Right kidney (tissue), 1 donor: ENCODE measurements at regions not wholly inside any gene's neighbourhood (a gene's known extent, or its start where the extent isn't known, plus 50 kb on each side); places are given as distances from the start of the nearest gene placed in this dataset.

Experiments
- DNase-seq: peaks from one replicate; pipeline ENCODE4 v3.0.0-alpha.2; 2016

- DNase-seq: peak; percentile 47
Observed at GRCh38 chr12:97275728-97276590, 186.6 kb upstream of the RMST start.

- no peak for DNase-seq
Observed at GRCh38 chr12:97276661-97277429, 185.8 kb upstream of the RMST start.

GRCh38 chr12:97283297-97283696 lies 179.3 kb upstream of the RMST start:
- DNase-seq: no peak

GRCh38 chr12:97288531-97288930 lies 174.1 kb upstream of the RMST start:
- DNase-seq: no peak

GRCh38 chr12:97292588-97292987 lies 170.0 kb upstream of the RMST start:
- DNase-seq: no peak

GRCh38 chr12:97293541-97293940 lies 169.1 kb upstream of the RMST start:
- no peak for DNase-seq

GRCh38 chr12:97299847-97300246 lies 162.8 kb upstream of the RMST start:
- no peak for DNase-seq

GRCh38 chr12:97300431-97300830 lies 162.2 kb upstream of the RMST start:
- no peak for DNase-seq

GRCh38 chr12:97300891-97301290 lies 161.7 kb upstream of the RMST start:
- DNase-seq: no peak

GRCh38 chr12:97301576-97301975 lies 161.0 kb upstream of the RMST start:
- no peak for DNase-seq

GRCh38 chr12:97305651-97306050 lies 157.0 kb upstream of the RMST start:
- DNase-seq: no peak

- no peak for DNase-seq
Observed at GRCh38 chr12:97306147-97306546, 156.5 kb upstream of the RMST start.

- no peak for DNase-seq
Observed at GRCh38 chr12:97308576-97309198, 153.9 kb upstream of the RMST start.

- DNase-seq: no peak
Observed at GRCh38 chr12:97309921-97310320, 152.7 kb upstream of the RMST start.

GRCh38 chr12:97312570-97313135 lies 150.0 kb upstream of the RMST start:
- no peak for DNase-seq

GRCh38 chr12:97313471-97314190 lies 149.0 kb upstream of the RMST start:
- DNase-seq: no peak

- no peak for DNase-seq
Observed at GRCh38 chr12:97316321-97316720, 146.3 kb upstream of the RMST start.

GRCh38 chr12:97321621-97322020 lies 141.0 kb upstream of the RMST start:
- DNase-seq: no peak

- DNase-seq: no peak
Observed at GRCh38 chr12:97322388-97322787, 140.2 kb upstream of the RMST start.

GRCh38 chr12:97323154-97323553 lies 139.4 kb upstream of the RMST start:
- no peak for DNase-seq

GRCh38 chr12:97324471-97324870 lies 138.1 kb upstream of the RMST start:
- no peak for DNase-seq

GRCh38 chr12:97335115-97335514 lies 127.5 kb upstream of the RMST start:
- no peak for DNase-seq
